ENCODE measurements at regions not wholly inside any gene's neighbourhood (a gene's known extent, or its start where the extent isn't known, plus 50 kb on each side); places are given as distances from the start of the nearest gene placed in this dataset.
"Not testable (repeated sequence)": the region's sequence is repeated elsewhere in the genome, so short reads cannot be mapped to it uniquely, and the experiment has no call there.

DNA sequence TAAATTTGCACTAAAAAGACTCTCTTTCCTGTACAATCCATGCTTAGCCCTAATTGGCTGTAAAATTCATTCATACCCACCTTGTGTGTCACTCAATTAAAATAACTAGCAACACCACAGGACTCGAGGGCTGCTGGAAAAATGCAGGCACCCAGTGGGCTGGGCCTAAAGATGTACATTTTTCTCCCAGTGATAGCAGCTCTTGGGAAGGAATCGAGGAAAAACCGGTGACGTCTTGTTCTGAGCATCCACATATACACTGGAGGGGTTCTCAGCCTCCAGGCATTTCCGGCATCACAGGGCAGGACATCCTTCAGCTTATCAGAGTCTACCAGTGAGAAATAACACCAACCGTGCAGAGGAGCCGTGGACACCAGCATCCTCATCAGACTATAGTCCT is 85.8 kb upstream of the PITRM1 start:
- 89 to 93% (median 92%) methylated on average over 7 of the region's 7 CpGs for WGBS, 5 donors
- TF ChIP-seq POLR2A (IDR thresholded peaks at IDR 0.05) = no peak
- TF ChIP-seq POLR2AphosphoS5 (IDR thresholded peaks at IDR 0.05) = no peak
- TF ChIP-seq EP300 (IDR thresholded peaks at IDR 0.05) = no peak
- no peak for TF ChIP-seq CTCF (IDR thresholded peaks at IDR 0.05)
- no peak for DNase-seq

DNA sequence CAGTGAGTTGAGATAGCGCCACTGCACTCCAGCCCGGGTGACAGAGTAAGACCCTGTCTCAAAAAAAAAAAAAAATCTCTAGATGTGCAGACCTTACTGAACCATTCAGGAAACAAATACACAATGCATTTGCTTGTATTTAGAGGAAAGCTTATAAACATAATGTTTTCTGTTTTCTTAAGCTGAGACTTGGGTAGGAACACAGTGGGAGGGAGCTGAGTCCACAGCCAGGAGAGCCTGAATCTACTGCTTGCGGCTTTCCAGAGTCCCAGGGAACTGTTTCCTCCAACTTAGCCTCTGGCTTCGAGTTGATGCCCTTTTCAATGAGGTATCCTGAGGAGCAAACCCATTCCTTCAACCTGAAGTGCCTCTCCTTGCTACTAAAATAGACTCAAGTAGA is 83.0 kb upstream of the PITRM1 start:
- intact Hi-C loops (cut with DNase I; ENCODE audit: low total_unique reads) = no loop called here
- H3K27me3 ChIP-seq = peaks cover 0 to 3% (median 0%) of the 10 kb centered on the region in 3 donors
- peak overlapping the region in 2 of 5 donors; percentile 14 to 42 for H3K27ac ChIP-seq
- H3K4me3 ChIP-seq = no peak overlapping the region
- H3K36me3 ChIP-seq = no peaks in the 10 kb centered on the region
- WGBS, 5 donors = 68 to 82% (median 80%) methylated on average over 4 of the region's 4 CpGs
- peak in 1 of 2 donors; percentile 7 for DNase-seq
- no peaks in the 10 kb centered on the region for H3K4me1 ChIP-seq
- no peak for TF ChIP-seq EP300 (IDR thresholded peaks at IDR 0.05)
- no peaks in the 10 kb centered on the region for H3K9me3 ChIP-seq

More for the DNA sequence above, 85.8 kb upstream of the PITRM1 start:
- H3K27me3 ChIP-seq = peaks cover 0 to 3% (median 0%) of the 10 kb centered on the region in 3 donors
- no peaks in the 10 kb centered on the region for H3K9me3 ChIP-seq
- no peak overlapping the region for H3K4me3 ChIP-seq
- H3K4me1 ChIP-seq = no peaks in the 10 kb centered on the region
- H3K36me3 ChIP-seq = no peaks in the 10 kb centered on the region
- intact Hi-C loops (cut with DNase I; ENCODE audit: low total_unique reads) = no loop called here
- no peak overlapping the region for H3K27ac ChIP-seq

DNA sequence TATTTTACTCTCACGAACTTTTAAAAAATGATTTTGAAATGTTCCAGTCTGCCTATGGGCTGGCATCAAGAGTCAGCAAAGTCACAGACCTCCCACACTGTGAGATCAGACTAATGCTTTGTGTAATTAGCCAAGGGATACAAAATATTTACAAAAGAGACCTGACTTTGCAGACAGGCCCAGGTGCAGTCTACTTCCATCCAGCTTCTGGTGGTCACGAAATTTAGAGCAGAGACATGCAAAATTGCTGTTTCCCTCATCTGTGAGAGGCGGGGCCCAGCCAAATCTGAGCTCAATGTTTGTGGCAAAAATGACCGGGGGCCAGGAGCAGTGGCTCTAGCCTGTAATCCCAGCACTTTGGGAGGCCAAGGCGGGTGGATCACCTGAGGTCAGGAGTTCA is 82.5 kb upstream of the PITRM1 start:
- Histone ChIP-seq H3K4me3 (no peak overlapping the region), H3K27ac (peak overlapping the region in 2 of 5 donors; percentile 14 to 42), H3K9me3 (no peaks in the 10 kb centered on the region), H3K36me3 (no peaks in the 10 kb centered on the region), H3K27me3 (peaks cover 0 to 3% (median 0%) of the 10 kb centered on the region in 3 donors), H3K4me1 (no peaks in the 10 kb centered on the region)
- DNase-seq = peak in 1 of 2 donors; percentile 20
- 55 to 75% (median 63%) methylated on average over 4 to 5 of the region's 5 CpGs for WGBS, 5 donors
- intact Hi-C loops (cut with DNase I; ENCODE audit: low total_unique reads) = no loop called here
- TF ChIP-seq POLR2A (IDR thresholded peaks at IDR 0.05) (no peak), CTCF (IDR thresholded peaks at IDR 0.05) (no peak), POLR2AphosphoS5 (IDR thresholded peaks at IDR 0.05) (no peak), EP300 (IDR thresholded peaks at IDR 0.05) (no peak)

DNA sequence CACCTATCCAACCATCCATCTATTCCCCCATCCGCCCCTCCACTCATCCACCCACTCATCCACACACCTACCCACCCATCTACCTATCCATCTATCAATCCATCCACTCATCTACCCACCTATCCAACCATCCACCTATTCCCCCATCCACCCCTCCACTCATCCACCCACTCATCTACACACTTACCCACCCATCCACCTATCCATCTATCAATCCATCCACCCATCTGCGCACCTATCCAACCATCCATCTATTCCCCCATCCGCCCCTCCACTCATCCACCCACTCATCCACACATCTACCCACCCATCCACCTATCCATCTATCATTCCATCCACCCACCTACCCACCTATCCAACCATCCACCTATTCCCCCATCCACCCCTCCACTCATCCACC is 81.4 kb upstream of the PITRM1 start:
- intact Hi-C loops (cut with DNase I; ENCODE audit: low total_unique reads); H3K36me3 ChIP-seq; H3K27me3 ChIP-seq; H3K27ac ChIP-seq; H3K9me3 ChIP-seq; H3K4me1 ChIP-seq; DNase-seq; H3K4me3 ChIP-seq: not testable (repeated sequence)
- 86 to 95% (median 88%) methylated on average over 3 of the region's 3 CpGs for WGBS, 5 donors

DNA sequence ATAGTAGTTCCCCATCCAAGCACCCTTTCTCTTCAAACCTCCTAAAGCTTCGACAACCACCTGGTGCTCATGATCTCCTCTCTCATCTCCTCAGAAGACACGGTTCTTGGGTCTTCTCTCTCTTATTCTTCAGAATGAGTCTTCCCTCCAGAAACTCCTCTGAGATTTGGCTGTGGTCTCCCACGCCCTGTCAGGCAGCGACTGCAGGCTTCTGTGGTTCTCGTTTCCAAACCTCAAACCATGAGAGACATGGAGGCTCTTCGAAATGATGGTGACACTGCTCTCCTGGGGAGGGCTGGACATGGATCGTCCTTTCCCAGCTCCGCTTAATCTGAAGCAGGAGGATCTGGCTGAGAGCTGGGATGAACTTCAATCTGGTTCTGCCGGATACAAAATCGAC is 78.6 kb upstream of the PITRM1 start:
- TF ChIP-seq EP300 (IDR thresholded peaks at IDR 0.05) (no peak), POLR2AphosphoS5 (IDR thresholded peaks at IDR 0.05) (no peak), CTCF (IDR thresholded peaks at IDR 0.05) (no peak), POLR2A (IDR thresholded peaks at IDR 0.05) (no peak)
- Histone ChIP-seq H3K27me3 (peaks cover 0 to 3% (median 0%) of the 10 kb centered on the region in 3 donors), H3K4me3 (no peak overlapping the region), H3K9me3 (no peaks in the 10 kb centered on the region), H3K4me1 (peaks cover 0 to 13% (median 3%) of the 10 kb centered on the region in 4 donors), H3K36me3 (no peaks in the 10 kb centered on the region), H3K27ac (no peak overlapping the region)
- intact Hi-C loops (cut with DNase I; ENCODE audit: low total_unique reads) = no loop called here
- 80 to 88% (median 86%) methylated on average over 10 of the region's 10 CpGs for WGBS, 5 donors
- DNase-seq = no peak

All from stomach (tissue), 8 donors.